Neural progenitor cell (in vitro differentiated cells): ENCODE measurements at regions not wholly inside any gene's neighbourhood (a gene's known extent, or its start where the extent isn't known, plus 50 kb on each side); places are given as distances from the start of the nearest gene placed in this dataset.

Experiments
- DNase-seq: peaks from one replicate; pipeline ENCODE4 v3.0.0-alpha.2; 2016; ENCODE audit warnings: low spot score
- H2AFZ ChIP-seq: fragments of 200-600 bp; sonication (generic); replicated peaks from 2 replicates; pipeline ENCODE4 v1.6.1; 2016; ENCODE audit warnings: antibody characterized with exemption
- H3F3A ChIP-seq: fragments of 200-600 bp; sonication (generic); 2 replicates; pipeline ENCODE4 v1.6.1; 2016; ENCODE audit warnings: antibody characterized with exemption, low read depth
- H3K27ac ChIP-seq: fragments of 200-600 bp; sonication (generic); 2 replicates; pipeline ENCODE4 v1.5.1; 2016; ENCODE audit warnings: mild to moderate bottlenecking
- H3K27me3 ChIP-seq: fragments of 200-600 bp; sonication (generic); 2 replicates; pipeline ENCODE4 v1.6.1; 2016; ENCODE audit warnings: mild to moderate bottlenecking, moderate library complexity
- H3K36me3 ChIP-seq: fragments of 200-600 bp; sonication (generic); 2 replicates; pipeline ENCODE4 v1.5.1; 2016
- H3K4me1 ChIP-seq: fragments of 200-600 bp; sonication (generic); 2 replicates; pipeline ENCODE4 v1.6.1; 2016; ENCODE audit warnings: mixed run types
- H3K4me2 ChIP-seq: fragments of 200-600 bp; sonication (generic); 2 replicates; pipeline ENCODE4 v1.6.1; 2016
- H3K4me3 ChIP-seq: fragments of 200-600 bp; sonication (generic); 2 replicates; pipeline ENCODE4 v1.5.1; 2016
- H3K79me2 ChIP-seq: fragments of 200-600 bp; sonication (generic); 2 replicates; pipeline ENCODE4 v1.6.1; 2016; ENCODE audit warnings: low read depth
- H3K9ac ChIP-seq: fragments of 200-600 bp; sonication (generic); 2 replicates; pipeline ENCODE4 v1.6.1; 2016
- H3K9me3 ChIP-seq: fragments of 200-600 bp; sonication (generic); 2 replicates; pipeline ENCODE4 v1.5.1; 2016; ENCODE audit warnings: low read depth
- H4K20me1 ChIP-seq: fragments of 200-600 bp; sonication (generic); 2 replicates; pipeline ENCODE4 v1.6.1; 2016; ENCODE audit warnings: low read depth
- H3K27ac Mint-ChIP-seq: 3 replicates; pipeline ENCODE4 v1.8.0; 2021; ENCODE audit warnings: mixed read lengths
- H3K27me3 Mint-ChIP-seq: 2 replicates; pipeline ENCODE4 v1.8.0; 2022; ENCODE audit warnings: low read depth, mild to moderate bottlenecking, inconsistent platforms, moderate library complexity, mixed read lengths; ENCODE audit not compliant: insufficient read depth
- H3K36me3 Mint-ChIP-seq: 3 replicates; pipeline ENCODE4 v1.8.0; 2021; ENCODE audit warnings: mixed read lengths
- H3K4me1 Mint-ChIP-seq: 3 replicates; pipeline ENCODE4 v1.8.0; 2021; ENCODE audit warnings: mixed read lengths
- H3K4me3 Mint-ChIP-seq: 3 replicates; pipeline ENCODE4 v1.8.0; 2021; ENCODE audit warnings: mild to moderate bottlenecking, moderate library complexity, mixed read lengths
- H3K9me3 Mint-ChIP-seq: 3 replicates; pipeline ENCODE4 v1.8.0; 2020; ENCODE audit warnings: mixed read lengths
- EZH2 ChIP-seq: fragments of 200-600 bp; sonication (generic); IDR thresholded peaks from 2 replicates; pipeline ENCODE4 v1.6.1; 2017; ENCODE audit warnings: antibody characterized with exemption, mild to moderate bottlenecking, moderate library complexity
- EZH2phosphoT487 ChIP-seq: fragments of 200-600 bp; sonication (generic); IDR thresholded peaks from 2 replicates; pipeline ENCODE4 v1.6.1; 2017; ENCODE audit warnings: antibody characterized with exemption
- TF ChIP-seq, protein P1 (sequence below): fragments of 200-600 bp; sonication (generic); IDR thresholded peaks from 2 replicates; pipeline ENCODE4 v1.5.1; 2017; ENCODE audit warnings: antibody characterized with exemption, mild to moderate bottlenecking

DNA sequence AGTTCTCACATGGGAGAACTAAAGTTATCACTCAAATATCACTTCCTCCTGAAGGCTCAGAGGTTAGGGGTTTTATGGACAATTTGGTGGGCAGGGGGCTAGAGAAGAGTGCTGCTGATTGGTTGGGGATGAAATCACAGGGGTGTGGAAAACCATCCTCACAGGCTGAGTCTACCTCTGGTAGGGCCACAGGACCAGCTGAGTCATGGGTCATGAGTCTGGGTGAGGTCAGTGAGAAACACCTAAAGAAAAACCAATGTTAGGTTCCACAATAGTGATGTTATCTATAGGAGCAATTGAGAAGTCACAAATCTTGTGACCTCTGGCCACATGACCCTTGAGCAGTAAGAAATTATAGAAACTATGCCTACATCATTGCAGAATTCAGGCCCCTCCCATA lies 203.3 kb upstream of the TARS1 start:
- Histone ChIP-seq H3K4me2 (no peak overlapping the region), H3K27ac (no peak overlapping the region), H2AFZ (no peak overlapping the region), H3K27me3 (no peaks in the 10 kb centered on the region), H3K4me1 (no peaks in the 10 kb centered on the region), H3K36me3 (no peaks in the 10 kb centered on the region), H3K9me3 (no peaks in the 10 kb centered on the region), H3K9ac (no peak overlapping the region), H4K20me1 (no peaks in the 10 kb centered on the region), H3K79me2 (no peaks in the 10 kb centered on the region), H3K4me3 (no peak overlapping the region), H3F3A (no peaks in the 10 kb centered on the region)
- no peak for TF ChIP-seq EZH2phosphoT487
- TF ChIP-seq, protein P1, sequence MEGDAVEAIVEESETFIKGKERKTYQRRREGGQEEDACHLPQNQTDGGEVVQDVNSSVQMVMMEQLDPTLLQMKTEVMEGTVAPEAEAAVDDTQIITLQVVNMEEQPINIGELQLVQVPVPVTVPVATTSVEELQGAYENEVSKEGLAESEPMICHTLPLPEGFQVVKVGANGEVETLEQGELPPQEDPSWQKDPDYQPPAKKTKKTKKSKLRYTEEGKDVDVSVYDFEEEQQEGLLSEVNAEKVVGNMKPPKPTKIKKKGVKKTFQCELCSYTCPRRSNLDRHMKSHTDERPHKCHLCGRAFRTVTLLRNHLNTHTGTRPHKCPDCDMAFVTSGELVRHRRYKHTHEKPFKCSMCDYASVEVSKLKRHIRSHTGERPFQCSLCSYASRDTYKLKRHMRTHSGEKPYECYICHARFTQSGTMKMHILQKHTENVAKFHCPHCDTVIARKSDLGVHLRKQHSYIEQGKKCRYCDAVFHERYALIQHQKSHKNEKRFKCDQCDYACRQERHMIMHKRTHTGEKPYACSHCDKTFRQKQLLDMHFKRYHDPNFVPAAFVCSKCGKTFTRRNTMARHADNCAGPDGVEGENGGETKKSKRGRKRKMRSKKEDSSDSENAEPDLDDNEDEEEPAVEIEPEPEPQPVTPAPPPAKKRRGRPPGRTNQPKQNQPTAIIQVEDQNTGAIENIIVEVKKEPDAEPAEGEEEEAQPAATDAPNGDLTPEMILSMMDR: no peak
- no peak for TF ChIP-seq EZH2
- Mint-ChIP-seq H3K4me3 (no peak overlapping the region), H3K27me3 (no peaks in the 10 kb centered on the region), H3K4me1 (no peaks in the 10 kb centered on the region), H3K27ac (no peak overlapping the region), H3K36me3 (no peaks in the 10 kb centered on the region), H3K9me3 (no peaks in the 10 kb centered on the region)
- no peak for DNase-seq

DNA sequence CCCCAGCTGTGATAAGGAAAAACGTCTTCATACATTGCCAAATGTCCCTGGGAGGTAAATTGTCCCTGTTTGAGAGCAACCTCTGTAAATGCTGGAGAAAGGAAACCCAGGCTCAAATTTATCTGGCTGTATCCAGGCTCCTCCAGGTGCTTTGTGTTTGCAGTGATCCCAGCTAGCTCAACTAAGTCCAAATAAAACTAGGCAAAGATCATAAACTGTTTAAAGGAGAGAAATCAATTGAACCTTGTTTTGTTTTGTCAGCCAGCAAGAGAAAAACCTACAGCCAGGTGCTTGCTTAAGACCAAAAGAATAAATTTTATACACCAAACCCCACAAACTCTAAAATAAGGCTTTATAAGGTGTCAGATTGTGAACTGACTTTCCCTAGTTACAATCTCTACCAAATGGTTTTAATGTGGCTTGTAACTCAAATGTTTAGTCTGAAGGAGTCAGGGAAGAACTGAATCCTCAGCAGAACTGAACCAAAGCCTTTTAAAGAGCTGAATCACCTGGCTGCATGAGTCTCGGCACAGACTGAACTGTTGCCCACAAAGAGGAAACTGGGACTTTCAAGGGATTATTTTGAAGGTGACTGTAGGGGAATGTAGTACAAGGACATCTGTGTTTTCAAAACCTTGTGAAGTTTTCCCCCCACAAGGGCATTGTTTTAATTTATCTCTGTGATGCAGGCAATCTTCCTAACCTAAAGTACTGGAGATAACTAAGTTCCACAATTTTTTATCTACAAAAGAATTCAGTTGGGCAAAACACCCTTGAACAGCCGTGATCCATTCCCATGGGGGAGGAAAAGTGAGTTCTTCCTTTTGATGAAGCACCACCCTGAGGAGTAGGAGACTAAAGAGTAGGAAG lies 201.7 kb upstream of the TARS1 start:
- Histone ChIP-seq H3K9ac (no peak overlapping the region), H3K36me3 (no peaks in the 10 kb centered on the region), H3K9me3 (no peaks in the 10 kb centered on the region), H2AFZ (no peak overlapping the region), H3F3A (no peaks in the 10 kb centered on the region), H3K79me2 (no peaks in the 10 kb centered on the region), H3K27me3 (no peaks in the 10 kb centered on the region), H4K20me1 (no peaks in the 10 kb centered on the region), H3K4me2 (no peak overlapping the region), H3K27ac (no peak overlapping the region), H3K4me1 (no peaks in the 10 kb centered on the region), H3K4me3 (no peak overlapping the region)
- TF ChIP-seq EZH2 (no peak), EZH2phosphoT487 (no peak)
- TF ChIP-seq, protein P1: no peak
- H3K4me1 Mint-ChIP-seq: no peaks in the 10 kb centered on the region
- no peak overlapping the region for H3K27ac Mint-ChIP-seq
- H3K27me3 Mint-ChIP-seq: peaks cover 2% of the 10 kb centered on the region
- H3K36me3 Mint-ChIP-seq: no peaks in the 10 kb centered on the region
- H3K4me3 Mint-ChIP-seq: no peak overlapping the region
- H3K9me3 Mint-ChIP-seq: no peaks in the 10 kb centered on the region
- no peak for DNase-seq

DNA sequence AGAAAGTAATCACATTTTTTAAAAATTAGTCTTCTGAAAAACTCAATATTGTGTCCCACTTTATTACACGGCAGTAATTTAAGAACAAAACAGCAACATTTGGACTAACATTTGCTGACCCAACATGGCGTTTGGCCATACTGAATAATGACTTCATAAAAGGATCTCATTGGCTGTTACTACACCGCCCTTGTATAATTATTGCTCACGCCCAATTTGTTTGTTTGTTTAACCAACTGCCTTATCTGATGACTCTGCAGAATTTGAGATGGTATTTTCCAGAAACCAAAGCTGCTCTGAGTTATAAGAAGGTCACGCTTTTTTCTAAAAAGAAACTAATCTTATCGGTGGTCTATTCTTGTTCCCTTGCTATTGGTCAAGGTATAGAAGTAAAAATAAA lies 200.2 kb upstream of the TARS1 start:
- H3F3A ChIP-seq: no peaks in the 10 kb centered on the region
- H3K27ac ChIP-seq: no peak overlapping the region
- H4K20me1 ChIP-seq: no peaks in the 10 kb centered on the region
- Mint-ChIP-seq H3K27me3 (peaks cover 2% of the 10 kb centered on the region), H3K27ac (no peak overlapping the region), H3K36me3 (no peaks in the 10 kb centered on the region), H3K4me3 (no peak overlapping the region), H3K9me3 (no peaks in the 10 kb centered on the region), H3K4me1 (no peaks in the 10 kb centered on the region)
- H3K36me3 ChIP-seq: no peaks in the 10 kb centered on the region
- no peak for TF ChIP-seq EZH2phosphoT487
- TF ChIP-seq EZH2: no peak
- TF ChIP-seq, protein P1: no peak
- H3K9me3 ChIP-seq: no peaks in the 10 kb centered on the region
- H3K9ac ChIP-seq: no peak overlapping the region
- DNase-seq: no peak
- no peak overlapping the region for H3K4me3 ChIP-seq
- no peak overlapping the region for H2AFZ ChIP-seq
- no peaks in the 10 kb centered on the region for H3K4me1 ChIP-seq
- no peaks in the 10 kb centered on the region for H3K27me3 ChIP-seq
- no peak overlapping the region for H3K4me2 ChIP-seq
- H3K79me2 ChIP-seq: no peaks in the 10 kb centered on the region
